ENCODE measurements at regions not wholly inside any gene's neighbourhood (a gene's known extent, or its start where the extent isn't known, plus 50 kb on each side); places are given as distances from the start of the nearest gene placed in this dataset.
"Not testable (repeated sequence)": the region's sequence is repeated elsewhere in the genome, so short reads cannot be mapped to it uniquely, and the experiment has no call there.

- no peak for DNase-seq (ENCODE audit: low read depth)
Observed at GRCh38 chr16:32116080-32116479, 137.0 kb upstream of the TP53TG3D start.

- DNase-seq (ENCODE audit: low read depth) = not testable (repeated sequence)
Observed at GRCh38 chr16:32116533-32116932, 136.6 kb upstream of the TP53TG3D start.

- DNase-seq (ENCODE audit: low read depth) = peak; percentile 2
Observed at GRCh38 chr16:32120372-32120771, 132.7 kb upstream of the TP53TG3D start.

- DNase-seq (ENCODE audit: low read depth) = not testable (repeated sequence)
Observed at GRCh38 chr16:32120779-32121178, 132.3 kb upstream of the TP53TG3D start.

DNA sequence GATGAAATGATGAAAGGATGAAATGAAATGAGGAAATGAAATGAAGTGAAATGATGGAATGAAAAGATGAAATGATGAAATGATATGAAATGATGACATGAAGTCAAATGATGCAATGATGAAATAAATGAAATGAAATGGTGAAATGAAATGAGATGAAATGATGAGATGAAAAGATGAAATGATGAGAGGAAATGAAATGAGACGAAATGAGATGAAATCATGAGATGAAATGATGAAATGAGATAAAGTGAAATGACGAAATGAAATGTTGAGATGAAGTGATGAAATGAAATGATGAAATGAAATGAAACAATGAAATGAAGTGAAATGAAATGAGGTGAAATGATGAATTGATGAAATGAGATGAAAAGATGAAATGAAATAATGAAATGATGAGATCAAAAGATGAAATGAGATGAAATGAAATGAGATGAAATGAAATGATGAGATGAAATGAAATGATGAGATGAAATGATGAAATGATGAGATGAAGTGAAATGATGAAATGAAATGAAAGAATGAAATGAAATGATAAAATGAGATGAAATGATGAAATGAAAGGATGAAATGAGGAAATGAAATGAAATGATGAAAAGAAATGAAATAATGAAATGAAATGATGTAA is 131.7 kb upstream of the TP53TG3D start:
- DNase-seq (ENCODE audit: low read depth) = not testable (repeated sequence)

GRCh38 chr16:32152434-32152833 is 100.7 kb upstream of the TP53TG3D start:
- not testable (repeated sequence) for DNase-seq (ENCODE audit: low read depth)

DNA sequence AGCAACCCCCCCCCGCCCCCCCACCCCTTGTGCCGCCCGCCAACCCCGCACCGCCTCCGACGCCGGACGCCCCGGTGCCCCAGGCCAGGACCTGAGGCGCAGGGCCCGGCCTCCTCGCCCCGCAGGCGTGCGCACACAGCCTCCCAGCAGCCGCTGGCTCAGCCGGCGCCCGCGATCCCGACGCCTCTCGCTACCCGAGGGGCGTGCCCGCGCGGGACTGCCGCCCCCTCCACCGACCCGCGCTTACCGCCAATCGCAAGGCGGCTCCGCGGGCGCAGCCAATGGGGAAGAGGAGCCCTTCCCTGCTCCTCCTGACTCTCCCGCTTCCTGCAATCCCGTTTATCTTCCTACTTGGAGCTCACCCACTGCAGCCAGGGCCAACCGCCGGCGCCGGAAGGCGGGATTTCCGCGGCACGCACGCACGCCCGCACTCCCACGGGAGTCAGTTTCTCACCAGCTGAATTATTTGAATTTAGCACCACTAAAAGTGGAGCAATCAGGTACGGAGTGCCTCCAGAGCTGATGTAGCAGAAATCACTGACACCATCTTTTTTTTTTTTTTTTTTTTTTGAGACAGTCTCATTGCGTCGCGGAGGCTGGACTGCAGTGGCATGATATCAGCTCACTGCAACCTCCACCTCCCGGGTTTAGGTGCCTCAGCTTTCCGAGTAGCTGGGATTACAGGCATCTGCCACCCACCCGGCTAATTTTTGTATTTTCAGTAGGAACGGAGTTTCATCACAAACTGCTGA is 65.0 kb upstream of the TP53TG3D start:
- DNase-seq (ENCODE audit: low read depth) = not testable (repeated sequence)

- DNase-seq (ENCODE audit: low read depth) = not testable (repeated sequence)
Observed at GRCh38 chr16:32202585-32202984, 50.5 kb upstream of the TP53TG3D start.

All from amniotic epithelial cell (primary cell).